Effector memory CD4-positive, alpha-beta T cell (primary cell): ENCODE measurements at regions not wholly inside any gene's neighbourhood (a gene's known extent, or its start where the extent isn't known, plus 50 kb on each side); places are given as distances from the start of the nearest gene placed in this dataset.
"Not testable (repeated sequence)": the region's sequence is repeated elsewhere in the genome, so short reads cannot be mapped to it uniquely, and the experiment has no call there.

Experiments
- DNase-seq, 3 donors: peaks; one replicate each; pipeline ENCODE4 v3.0.0-alpha.2; 2020
- H3K27ac ChIP-seq: 2 replicates; pipeline ENCODE4 v1.7.0; 2013; ENCODE audit warnings: mild to moderate bottlenecking, low read length, moderate library complexity; ENCODE audit not compliant: insufficient read depth, poor library complexity, severe bottlenecking
- H3K27me3 ChIP-seq: replicated peaks from 2 replicates; pipeline ENCODE4 v1.7.0; 2013; ENCODE audit warnings: mild to moderate bottlenecking, low read length; ENCODE audit not compliant: insufficient read depth, control insufficient read depth, poor library complexity, severe bottlenecking
- H3K36me3 ChIP-seq: 2 replicates; pipeline ENCODE4 v1.7.0; 2013; ENCODE audit warnings: mild to moderate bottlenecking, low read length, moderate library complexity; ENCODE audit not compliant: control insufficient read depth, insufficient read depth
- H3K4me1 ChIP-seq: 2 replicates; pipeline ENCODE4 v1.7.0; 2013; ENCODE audit warnings: low read length, mild to moderate bottlenecking; ENCODE audit not compliant: control insufficient read depth, insufficient read depth, poor library complexity, severe bottlenecking
- H3K4me3 ChIP-seq: 2 replicates; pipeline ENCODE4 v1.7.0; 2013; ENCODE audit warnings: low read length, low read depth, mild to moderate bottlenecking; ENCODE audit not compliant: insufficient read depth, poor library complexity, severe bottlenecking
- H3K9me3 ChIP-seq: 2 replicates; pipeline ENCODE4 v1.7.0; 2013; ENCODE audit warnings: mild to moderate bottlenecking, low read length, moderate library complexity; ENCODE audit not compliant: control insufficient read depth

DNA sequence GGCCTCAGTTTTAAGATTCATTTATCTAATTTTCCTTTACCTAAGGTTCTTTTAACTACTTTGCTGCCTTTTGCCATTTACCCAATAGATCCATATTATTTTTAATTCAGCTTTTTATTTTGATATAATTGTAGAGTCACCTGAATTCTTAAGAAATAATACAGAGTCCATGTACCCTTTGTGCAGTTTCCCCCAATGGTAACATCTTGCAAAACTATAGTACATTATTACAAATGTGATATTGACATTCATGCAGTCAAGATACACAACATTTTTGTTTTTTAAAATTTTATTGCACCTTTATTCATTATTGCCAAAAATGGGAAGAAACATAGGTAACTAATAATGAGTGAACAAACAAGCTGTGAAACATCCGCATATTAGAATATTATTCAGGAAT, 208.7 kb upstream of the WDFY3 start:
- Histone ChIP-seq H3K4me3 (no peak overlapping the region), H3K4me1 (no peaks in the 10 kb centered on the region), H3K27me3 (no peaks in the 10 kb centered on the region), H3K9me3 (no peaks in the 10 kb centered on the region), H3K27ac (no peak overlapping the region), H3K36me3 (no peaks in the 10 kb centered on the region)
- DNase-seq, result no peak

DNA sequence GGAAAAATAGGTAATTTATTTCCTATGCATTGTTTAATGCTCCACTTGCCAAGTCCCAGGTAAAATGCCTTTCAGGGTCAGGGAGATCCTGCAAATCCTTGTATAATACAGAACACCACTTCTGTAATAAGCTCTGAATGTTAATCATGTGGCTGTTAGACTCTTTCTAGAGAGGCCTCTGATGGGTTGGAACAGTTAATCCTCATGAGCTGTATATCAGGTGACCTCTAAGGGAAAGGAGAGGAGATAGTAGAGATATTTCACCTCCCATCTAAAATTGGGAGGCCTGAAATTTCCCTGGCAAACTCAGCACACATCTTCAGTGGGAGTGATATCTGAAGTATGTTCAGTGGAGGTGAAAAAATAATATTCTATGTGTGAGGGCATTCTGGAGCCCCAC, 210.6 kb upstream of the WDFY3 start:
- Histone ChIP-seq H3K27ac (no peak overlapping the region), H3K9me3 (no peaks in the 10 kb centered on the region), H3K36me3 (no peaks in the 10 kb centered on the region), H3K4me1 (no peaks in the 10 kb centered on the region), H3K27me3 (no peaks in the 10 kb centered on the region), H3K4me3 (no peak overlapping the region)
- no peak for DNase-seq

GRCh38 chr4:85177679-85178078, 211.2 kb upstream of the WDFY3 start:
- H3K27me3 ChIP-seq, result no peaks in the 10 kb centered on the region
- no peaks in the 10 kb centered on the region for H3K36me3 ChIP-seq
- no peaks in the 10 kb centered on the region for H3K9me3 ChIP-seq
- no peak for DNase-seq
- no peaks in the 10 kb centered on the region for H3K4me1 ChIP-seq
- no peak overlapping the region for H3K4me3 ChIP-seq
- no peak overlapping the region for H3K27ac ChIP-seq

- Histone ChIP-seq H3K27me3 (no peaks in the 10 kb centered on the region), H3K4me3 (no peak overlapping the region), H3K36me3 (no peaks in the 10 kb centered on the region), H3K4me1 (no peaks in the 10 kb centered on the region), H3K27ac (no peak overlapping the region), H3K9me3 (no peaks in the 10 kb centered on the region)
- no peak for DNase-seq
These were observed 214.0 kb upstream of the WDFY3 start for GRCh38 chr4:85180533-85180932.

DNA sequence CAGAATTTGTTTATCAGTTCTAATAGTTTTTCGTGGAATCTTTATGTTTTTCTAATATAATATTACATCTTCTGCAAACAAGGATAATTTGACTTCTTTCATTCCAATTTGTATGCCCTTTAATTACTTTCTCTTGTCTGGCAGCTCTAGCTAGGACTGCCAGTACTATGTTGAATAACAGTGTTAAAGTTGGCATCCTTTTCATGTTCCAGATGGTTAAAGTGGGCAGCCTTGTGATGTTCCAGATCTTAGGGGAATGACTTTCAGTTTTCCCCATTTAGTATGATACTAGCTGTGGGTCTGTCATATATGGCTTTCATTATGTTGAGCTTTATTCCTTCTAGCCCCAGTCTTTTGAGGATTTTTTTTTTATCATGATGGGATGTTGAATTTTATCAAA, 220.6 kb upstream of the WDFY3 start:
- no peaks in the 10 kb centered on the region for H3K9me3 ChIP-seq

GRCh38 chr4:85196015-85196414, 229.5 kb upstream of the WDFY3 start:
- DNase-seq, H3K4me1 ChIP-seq, H3K27ac ChIP-seq, H3K27me3 ChIP-seq, H3K9me3 ChIP-seq, H3K36me3 ChIP-seq, H3K4me3 ChIP-seq: not testable (repeated sequence)

More for the DNA sequence above, 220.6 kb upstream of the WDFY3 start:
- DNase-seq, result no peak
- Histone ChIP-seq H3K4me1 (no peaks in the 10 kb centered on the region), H3K27me3 (no peaks in the 10 kb centered on the region), H3K4me3 (no peak overlapping the region), H3K36me3 (no peaks in the 10 kb centered on the region), H3K27ac (no peak overlapping the region)

GRCh38 chr4:85200106-85200505, 233.6 kb upstream of the WDFY3 start:
- H3K27ac ChIP-seq, result no peak overlapping the region
- no peaks in the 10 kb centered on the region for H3K36me3 ChIP-seq
- no peak overlapping the region for H3K4me3 ChIP-seq
- H3K27me3 ChIP-seq, result no peaks in the 10 kb centered on the region
- no peaks in the 10 kb centered on the region for H3K9me3 ChIP-seq
- DNase-seq, result no peak
- no peaks in the 10 kb centered on the region for H3K4me1 ChIP-seq

GRCh38 chr4:85209161-85209560, 242.7 kb upstream of the WDFY3 start:
- no peak for DNase-seq
- Histone ChIP-seq H3K9me3 (no peaks in the 10 kb centered on the region), H3K36me3 (no peaks in the 10 kb centered on the region), H3K4me1 (no peaks in the 10 kb centered on the region), H3K27me3 (no peaks in the 10 kb centered on the region), H3K27ac (no peak overlapping the region), H3K4me3 (no peak overlapping the region)

GRCh38 chr4:85210353-85210752, 243.9 kb upstream of the WDFY3 start:
- no peak overlapping the region for H3K27ac ChIP-seq
- no peaks in the 10 kb centered on the region for H3K27me3 ChIP-seq
- no peaks in the 10 kb centered on the region for H3K4me1 ChIP-seq
- no peak for DNase-seq
- H3K36me3 ChIP-seq, result no peaks in the 10 kb centered on the region
- no peak overlapping the region for H3K4me3 ChIP-seq
- H3K9me3 ChIP-seq, result no peaks in the 10 kb centered on the region

GRCh38 chr4:85216571-85216970, 250.1 kb upstream of the WDFY3 start:
- not testable (repeated sequence) for H3K4me3 ChIP-seq, H3K36me3 ChIP-seq, H3K9me3 ChIP-seq, H3K27ac ChIP-seq, H3K4me1 ChIP-seq, DNase-seq, H3K27me3 ChIP-seq

DNA sequence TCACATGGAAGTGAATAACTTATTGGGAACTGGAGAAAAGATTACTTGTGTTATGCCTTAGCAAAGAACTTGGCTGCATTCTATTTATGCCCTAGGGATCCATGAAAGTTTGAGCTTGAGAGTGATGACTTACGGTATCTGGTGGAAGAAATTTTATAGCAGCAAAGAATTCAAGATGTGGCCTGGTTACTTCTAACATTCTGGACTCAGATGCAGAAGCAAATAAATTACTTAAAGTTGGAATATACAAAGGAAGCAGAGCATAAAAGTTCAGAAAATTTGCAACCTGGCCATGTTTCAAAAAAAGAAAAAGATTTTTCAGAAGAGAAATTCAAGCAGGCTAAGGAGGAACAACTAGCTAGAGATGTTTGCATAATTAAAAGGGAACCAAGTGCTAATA, 252.3 kb upstream of the WDFY3 start:
- DNase-seq, result no peak
- no peaks in the 10 kb centered on the region for H3K36me3 ChIP-seq
- H3K27me3 ChIP-seq, result no peaks in the 10 kb centered on the region
- H3K4me3 ChIP-seq, result no peak overlapping the region
- H3K4me1 ChIP-seq, result no peaks in the 10 kb centered on the region
- no peaks in the 10 kb centered on the region for H3K9me3 ChIP-seq
- H3K27ac ChIP-seq, result no peak overlapping the region
